NCI-H128 (cell line): ENCODE measurements at regions not wholly inside any gene's neighbourhood (a gene's known extent, or its start where the extent isn't known, plus 50 kb on each side); places are given as distances from the start of the nearest gene placed in this dataset.

Experiments used
- DNase-seq: peaks from one replicate; lab custom pipeline; 2025; ENCODE audit not compliant: unreplicated experiment; lab: John Stamatoyannopoulos, UW

GRCh38 chr2:81940266-81940955, 1635.9 kb upstream of the LRRTM1 start:
- no peak for DNase-seq

GRCh38 chr2:81937944-81938343, 1633.4 kb upstream of the LRRTM1 start:
- no peak for DNase-seq

- DNase-seq, result no peak
These were observed 1599.0 kb upstream of the LRRTM1 start for GRCh38 chr2:81903534-81903933.

- DNase-seq, result no peak
These were observed 1596.5 kb upstream of the LRRTM1 start for GRCh38 chr2:81901017-81901416.

GRCh38 chr2:81895620-81896250, 1591.2 kb upstream of the LRRTM1 start:
- DNase-seq, result no peak

GRCh38 chr2:81894451-81894990, 1590.0 kb upstream of the LRRTM1 start:
- DNase-seq, result no peak

GRCh38 chr2:81876624-81877023, 1572.1 kb upstream of the LRRTM1 start:
- no peak for DNase-seq

- no peak for DNase-seq
These were observed 1567.5 kb upstream of the LRRTM1 start for GRCh38 chr2:81872006-81872405.

- no peak for DNase-seq
These were observed 1565.6 kb upstream of the LRRTM1 start for GRCh38 chr2:81870119-81870518.

GRCh38 chr2:81858998-81859397, 1554.4 kb upstream of the LRRTM1 start:
- no peak for DNase-seq

GRCh38 chr2:81853341-81853740, 1548.8 kb upstream of the LRRTM1 start:
- no peak for DNase-seq

- no peak for DNase-seq
These were observed 1548.1 kb upstream of the LRRTM1 start for GRCh38 chr2:81852651-81853050.

- DNase-seq, result no peak
These were observed 1535.2 kb upstream of the LRRTM1 start for GRCh38 chr2:81839780-81840179.

- no peak for DNase-seq
These were observed 1530.9 kb upstream of the LRRTM1 start for GRCh38 chr2:81835321-81836000.

- no peak for DNase-seq
These were observed 1482.3 kb upstream of the LRRTM1 start for GRCh38 chr2:81786811-81787210.

- no peak for DNase-seq
These were observed 1462.8 kb upstream of the LRRTM1 start for GRCh38 chr2:81767187-81767912.

GRCh38 chr2:81747481-81748070, 1443.0 kb upstream of the LRRTM1 start:
- no peak for DNase-seq

- no peak for DNase-seq
These were observed 1435.4 kb upstream of the LRRTM1 start for GRCh38 chr2:81739966-81740365.

GRCh38 chr2:81734981-81735380, 1430.4 kb upstream of the LRRTM1 start:
- no peak for DNase-seq

GRCh38 chr2:81714817-81715216, 1410.3 kb upstream of the LRRTM1 start:
- no peak for DNase-seq

- DNase-seq, result no peak
These were observed 1402.3 kb upstream of the LRRTM1 start for GRCh38 chr2:81706856-81707255.
